OCI-LY7 (cell line): ENCODE measurements at regions not wholly inside any gene's neighbourhood (a gene's known extent, or its start where the extent isn't known, plus 50 kb on each side); places are given as distances from the start of the nearest gene placed in this dataset.

Experiments
- CTCF ChIP-seq: fragments of 200-600 bp; sonication (generic); conservative IDR thresholded peaks from 2 replicates; pipeline ENCODE4 v1.5.1; 2014; ENCODE audit warnings: mild to moderate bottlenecking, antibody characterized with exemption, low read length, moderate library complexity, mixed read lengths
- EZH2phosphoT487 ChIP-seq: fragments of 200-600 bp; sonication (generic); IDR thresholded peaks from 2 replicates; pipeline ENCODE4 v1.6.1; 2018; ENCODE audit warnings: low read depth, borderline replicate concordance, mild to moderate bottlenecking, mixed run types, antibody characterized with exemption, low read length, moderate library complexity, mixed read lengths

- TF ChIP-seq CTCF (no peak), EZH2phosphoT487 (no peak)
Observed at GRCh38 chr1:212173567-212173966, 111.6 kb upstream of the PPP2R5A start.
